OCI-LY1 (cell line): ENCODE measurements at regions not wholly inside any gene's neighbourhood (a gene's known extent, or its start where the extent isn't known, plus 50 kb on each side); places are given as distances from the start of the nearest gene placed in this dataset.

Experiments used
- CTCF ChIP-seq: fragments of 200-600 bp; sonication (generic), shearing (Covaris generic); IDR thresholded peaks from 2 replicates; pipeline ENCODE4 v1.5.1; 2017; ENCODE audit warnings: mild to moderate bottlenecking, antibody characterized with exemption, low read length, moderate library complexity, mixed read lengths
- EZH2 ChIP-seq: fragments of 200-600 bp; sonication (generic), shearing (Covaris generic); IDR thresholded peaks from 2 replicates; pipeline ENCODE4 v1.8.0; 2017; ENCODE audit warnings: borderline replicate concordance, mixed run types, mild to moderate bottlenecking, antibody characterized with exemption, low read length, moderate library complexity, mixed read lengths

GRCh38 chr3:116806351-116806750 is 96.8 kb downstream of the TUSC7 start:
- TF ChIP-seq CTCF (no peak), EZH2 (no peak)
